ENCODE measurements at regions not wholly inside any gene's neighbourhood (a gene's known extent, or its start where the extent isn't known, plus 50 kb on each side); places are given as distances from the start of the nearest gene placed in this dataset.
"Not testable (repeated sequence)": the region's sequence is repeated elsewhere in the genome, so short reads cannot be mapped to it uniquely, and the experiment has no call there.

GRCh38 chr3:110933821-110934426, 137.7 kb upstream of the NECTIN3 start:
- no peak for DNase-seq (ENCODE audit: low read depth in 2 of 2)

GRCh38 chr3:110938629-110939028, 133.0 kb upstream of the NECTIN3 start:
- no peak for DNase-seq (ENCODE audit: low read depth in 2 of 2)

GRCh38 chr3:110940055-110940454, 131.6 kb upstream of the NECTIN3 start:
- DNase-seq (ENCODE audit: low read depth in 2 of 2), result no peak

- no peak for DNase-seq (ENCODE audit: low read depth in 2 of 2)
Observed at GRCh38 chr3:110944782-110945181, 126.8 kb upstream of the NECTIN3 start.

- no peak for DNase-seq (ENCODE audit: low read depth in 2 of 2)
Observed at GRCh38 chr3:110946810-110947209, 124.8 kb upstream of the NECTIN3 start.

GRCh38 chr3:110949194-110949593, 122.4 kb upstream of the NECTIN3 start:
- not testable (repeated sequence) for DNase-seq (ENCODE audit: low read depth in 2 of 2)

- DNase-seq (ENCODE audit: low read depth in 2 of 2), result no peak
Observed at GRCh38 chr3:110955301-110955880, 116.2 kb upstream of the NECTIN3 start.

GRCh38 chr3:110956081-110956480, 115.5 kb upstream of the NECTIN3 start:
- DNase-seq (ENCODE audit: low read depth in 2 of 2), result no peak

GRCh38 chr3:110957247-110958025, 114.2 kb upstream of the NECTIN3 start:
- DNase-seq (ENCODE audit: low read depth in 2 of 2), result no peak

GRCh38 chr3:110958313-110959147, 113.1 kb upstream of the NECTIN3 start:
- no peak for DNase-seq (ENCODE audit: low read depth in 2 of 2)

- DNase-seq (ENCODE audit: low read depth in 2 of 2), result no peak
Observed at GRCh38 chr3:110965976-110966375, 105.6 kb upstream of the NECTIN3 start.

GRCh38 chr3:110966966-110967663, 104.5 kb upstream of the NECTIN3 start:
- DNase-seq (ENCODE audit: low read depth in 2 of 2), result no peak

- DNase-seq (ENCODE audit: low read depth in 2 of 2), result no peak
Observed at GRCh38 chr3:110968076-110968475, 103.5 kb upstream of the NECTIN3 start.

GRCh38 chr3:110969229-110970211, 102.1 kb upstream of the NECTIN3 start:
- no peak for DNase-seq (ENCODE audit: low read depth in 2 of 2)

GRCh38 chr3:110971010-110971601, 100.5 kb upstream of the NECTIN3 start:
- no peak for DNase-seq (ENCODE audit: low read depth in 2 of 2)

GRCh38 chr3:110973263-110973895, 98.2 kb upstream of the NECTIN3 start:
- DNase-seq (ENCODE audit: low read depth in 2 of 2), result no peak

- DNase-seq (ENCODE audit: low read depth in 2 of 2), result no peak
Observed at GRCh38 chr3:110974902-110975301, 96.7 kb upstream of the NECTIN3 start.

GRCh38 chr3:110984456-110985250, 87.0 kb upstream of the NECTIN3 start:
- no peak for DNase-seq (ENCODE audit: low read depth in 2 of 2)

- no peak for DNase-seq (ENCODE audit: low read depth in 2 of 2)
Observed at GRCh38 chr3:110989446-110989845, 82.2 kb upstream of the NECTIN3 start.

Measured in stimulated activated CD8-positive, alpha-beta memory T cell treated with anti-CD3 and anti-CD28 coated beads, Interleukin-15, amount 100 ng/mL, for 4 hours (primary cell).